Suppressor macrophage treated with lipopolysaccharide for 1 hour (primary cell): ENCODE measurements at regions not wholly inside any gene's neighbourhood (a gene's known extent, or its start where the extent isn't known, plus 50 kb on each side); places are given as distances from the start of the nearest gene placed in this dataset.
"Not testable (repeated sequence)": the region's sequence is repeated elsewhere in the genome, so short reads cannot be mapped to it uniquely, and the experiment has no call there.

Experiments
- DNase-seq, 3 donors: peaks; one replicate each; pipeline ENCODE4 v3.0.0-alpha.2; 2020 to 2022

DNA sequence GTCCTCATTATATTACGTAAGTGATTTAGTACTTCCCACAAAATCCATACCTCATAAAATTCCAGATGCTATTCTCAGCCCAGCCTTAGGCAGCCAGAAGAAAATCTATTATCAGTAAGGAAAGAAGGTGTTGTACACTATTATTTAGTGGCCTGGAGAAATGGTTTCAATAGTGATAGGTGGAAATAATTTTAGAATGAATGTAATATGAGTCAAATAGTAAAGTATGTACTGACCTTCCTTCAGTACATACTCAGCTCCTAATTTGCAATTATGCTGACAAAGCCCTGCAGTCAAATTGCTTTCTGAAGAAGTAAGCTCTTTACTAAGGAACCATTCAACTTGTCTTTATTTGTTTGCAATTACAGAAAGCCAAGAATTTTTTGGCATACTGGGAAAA lies 409.2 kb downstream of the HTR1A start:
- DNase-seq, result no peak

DNA sequence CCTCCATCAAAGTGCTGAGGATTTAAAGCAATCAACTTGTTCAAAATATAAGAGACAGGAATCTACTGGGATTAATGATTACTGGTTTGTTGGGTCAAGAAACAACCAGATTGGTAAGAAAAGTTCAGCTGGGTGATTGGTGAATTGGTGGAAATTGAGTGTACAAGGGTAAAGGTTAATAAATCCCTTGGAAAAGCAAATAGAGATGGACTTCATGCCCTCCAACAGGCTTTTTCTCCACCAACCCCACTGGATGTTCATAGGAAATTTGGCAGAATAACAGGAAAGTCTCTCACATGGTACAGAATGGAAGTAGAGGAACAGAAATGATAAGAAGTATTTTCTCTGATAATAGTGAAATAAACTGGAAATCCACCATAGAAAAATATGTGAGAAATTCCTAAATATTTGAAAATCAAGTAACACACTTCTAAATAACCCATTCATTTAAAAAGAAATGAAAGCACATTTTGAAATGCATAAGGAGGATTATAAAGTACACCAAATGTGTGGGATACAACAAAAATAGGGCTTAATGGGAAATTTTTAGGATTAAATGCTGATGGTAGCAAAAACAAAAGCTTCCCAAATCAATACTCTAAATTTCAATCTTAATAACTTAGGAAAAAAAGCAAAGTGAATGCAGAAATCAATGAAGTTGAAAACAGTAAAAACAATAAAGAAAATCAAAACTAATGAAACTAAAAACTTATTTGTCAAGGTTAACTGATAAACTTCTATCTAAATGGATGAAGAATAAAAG lies 426.2 kb downstream of the HTR1A start:
- DNase-seq, result no peak

DNA sequence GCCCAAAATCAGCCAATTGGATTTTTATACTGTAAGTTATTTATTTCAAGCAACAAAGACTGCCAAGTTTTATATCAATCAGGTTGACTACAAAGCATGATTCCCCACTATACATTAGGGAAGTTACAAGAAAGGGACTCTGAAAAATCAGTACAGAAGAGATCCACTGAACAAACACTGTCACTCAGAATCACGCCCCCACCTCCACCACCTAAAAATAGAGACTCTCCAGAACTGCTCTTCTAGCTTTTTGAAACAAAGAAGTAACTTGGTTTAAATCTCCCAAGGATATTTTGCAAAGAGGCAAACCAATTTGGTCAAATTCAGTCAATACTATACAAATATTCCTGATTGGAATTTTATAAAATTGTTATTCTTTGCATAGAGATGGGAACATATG lies 438.0 kb downstream of the HTR1A start:
- DNase-seq, result no peak

DNA sequence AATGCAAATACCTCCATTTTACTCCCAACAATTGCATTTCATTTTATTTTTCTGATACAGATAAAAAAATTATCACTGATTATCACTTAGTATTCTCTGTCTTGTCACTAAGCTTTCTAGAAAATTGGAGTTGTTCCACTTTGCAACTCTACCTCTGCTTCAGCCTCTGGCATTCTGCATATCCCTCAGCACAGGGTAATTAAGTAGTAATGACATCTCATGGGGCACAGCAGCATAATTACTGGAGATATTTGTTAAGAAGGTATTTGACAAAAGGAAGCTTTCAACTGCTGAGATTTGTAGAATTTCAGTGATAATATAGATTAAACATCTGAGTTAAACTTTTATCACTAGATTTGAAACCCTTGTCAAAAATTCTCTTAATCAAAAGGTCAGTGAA lies 446.2 kb downstream of the HTR1A start:
- no peak for DNase-seq

DNA sequence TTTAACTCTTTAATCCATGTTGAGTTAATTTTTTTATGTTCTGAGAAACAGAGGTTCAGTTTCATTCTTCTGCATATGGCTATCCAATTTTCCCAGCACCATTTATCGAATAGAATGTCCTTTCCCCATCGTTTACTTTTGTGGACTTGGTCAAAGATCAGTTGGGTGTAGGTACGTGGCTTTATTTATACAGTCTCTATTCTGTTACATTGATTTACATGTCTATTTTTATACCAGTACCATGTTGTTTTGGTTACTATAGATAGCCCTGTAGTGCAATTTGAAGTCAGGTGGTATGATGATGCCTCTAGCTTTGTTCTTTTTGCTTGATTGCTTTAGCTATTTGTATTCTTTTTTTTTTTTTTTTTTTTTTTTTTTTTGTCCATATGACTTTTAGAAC lies 462.0 kb downstream of the HTR1A start:
- DNase-seq, result no peak

DNA sequence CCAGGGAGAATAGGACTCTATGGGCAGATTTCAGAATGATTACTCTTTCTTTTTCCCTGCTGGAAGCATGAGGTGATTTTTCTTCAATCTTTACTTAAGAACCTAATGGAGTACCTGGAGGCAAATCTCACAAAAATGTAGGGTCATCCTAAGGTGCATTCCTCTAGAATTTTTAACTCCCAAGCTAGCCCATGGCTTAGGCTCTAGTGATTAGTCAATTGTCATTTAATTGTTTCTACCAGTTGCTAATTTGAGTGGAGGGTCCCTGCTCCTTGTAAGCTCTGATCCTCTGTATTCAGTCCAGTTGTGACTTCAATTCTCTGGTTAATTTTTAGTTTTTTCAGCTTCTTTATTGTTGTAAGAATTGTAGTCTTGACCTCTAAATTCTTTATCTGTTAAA lies 467.0 kb downstream of the HTR1A start:
- DNase-seq, result no peak

DNA sequence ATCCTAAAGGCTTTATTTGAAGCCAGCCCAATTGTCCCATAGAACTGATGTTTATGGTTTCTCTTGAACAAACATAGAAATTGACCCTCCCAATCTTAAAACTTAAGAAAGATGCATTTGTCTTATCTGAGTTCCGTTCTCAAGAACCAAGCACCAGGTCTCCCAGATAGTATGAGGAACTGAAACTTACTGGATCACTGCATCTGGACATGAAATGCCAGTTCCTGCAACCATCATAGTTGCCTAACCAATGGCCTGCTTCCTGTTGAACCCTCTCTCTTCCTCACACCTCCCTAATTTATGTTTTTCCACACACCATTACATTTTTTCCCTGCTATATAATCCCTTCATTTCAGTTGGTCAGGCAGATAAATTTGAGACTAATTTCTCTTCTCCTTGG lies 478.9 kb downstream of the HTR1A start:
- DNase-seq, result no peak

DNA sequence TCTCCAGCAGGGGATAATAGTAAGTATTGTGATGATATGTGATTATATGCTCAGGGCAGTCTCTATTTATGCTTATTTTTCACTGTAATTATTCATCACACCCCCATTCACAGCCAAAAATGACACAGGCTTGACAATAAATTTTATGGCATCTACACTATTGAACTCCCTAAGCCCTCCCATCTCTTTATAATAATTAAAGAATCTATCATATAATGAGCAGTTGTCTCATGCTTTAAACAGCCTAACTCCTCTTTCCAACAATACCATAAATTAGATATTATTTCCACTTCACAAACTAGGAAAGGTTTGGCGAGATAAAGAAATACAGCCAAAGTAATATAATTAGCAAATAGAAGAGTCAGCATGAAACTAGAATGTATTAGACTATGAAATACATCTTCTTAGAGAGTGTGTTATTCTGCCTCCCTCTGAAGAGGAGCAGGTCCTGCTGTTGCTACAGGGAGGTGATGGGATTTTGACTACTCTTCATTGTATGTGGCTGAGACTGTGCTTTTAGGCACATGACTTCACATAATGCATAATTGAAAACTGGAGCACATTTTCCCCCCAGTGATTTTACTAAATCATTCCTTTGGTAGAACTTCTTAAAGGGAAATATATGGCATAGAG lies 488.8 kb downstream of the HTR1A start:
- no peak for DNase-seq

DNA sequence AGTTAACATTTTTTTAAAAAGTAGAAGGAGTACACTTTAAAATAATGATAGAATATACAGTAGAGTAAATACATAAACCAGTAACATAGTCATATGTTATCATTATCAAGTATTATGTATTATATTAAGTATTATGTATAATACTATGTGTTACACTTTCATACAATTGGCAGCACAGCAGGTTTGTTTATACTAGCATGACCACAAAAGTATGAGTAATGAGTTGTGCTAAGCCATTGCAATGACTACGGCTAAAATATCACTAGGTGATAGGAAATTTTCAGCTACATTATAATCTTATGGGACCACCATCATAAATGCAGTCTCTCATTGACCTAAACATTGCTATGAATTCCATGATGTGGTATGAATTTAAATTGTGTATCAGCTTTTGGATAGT lies 506.0 kb downstream of the HTR1A start:
- no peak for DNase-seq

DNA sequence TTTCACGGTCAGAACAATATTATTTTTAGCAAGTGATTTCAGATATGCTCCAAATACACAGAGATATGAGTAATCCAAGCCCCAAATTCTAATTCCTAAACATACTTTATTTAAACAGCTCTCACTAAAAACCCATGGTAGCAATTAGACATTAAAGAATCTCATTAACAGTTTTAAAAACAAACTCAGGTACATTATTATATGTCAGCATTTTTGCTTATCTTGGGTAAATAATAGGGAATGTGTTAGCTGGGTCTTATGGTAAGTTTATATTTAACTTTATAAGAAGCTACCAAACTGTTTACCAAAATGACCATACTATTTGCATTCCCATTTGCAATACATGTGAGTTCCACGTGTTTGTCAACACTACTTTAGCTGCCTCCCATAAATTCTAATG lies 511.1 kb downstream of the HTR1A start:
- DNase-seq, result no peak

DNA sequence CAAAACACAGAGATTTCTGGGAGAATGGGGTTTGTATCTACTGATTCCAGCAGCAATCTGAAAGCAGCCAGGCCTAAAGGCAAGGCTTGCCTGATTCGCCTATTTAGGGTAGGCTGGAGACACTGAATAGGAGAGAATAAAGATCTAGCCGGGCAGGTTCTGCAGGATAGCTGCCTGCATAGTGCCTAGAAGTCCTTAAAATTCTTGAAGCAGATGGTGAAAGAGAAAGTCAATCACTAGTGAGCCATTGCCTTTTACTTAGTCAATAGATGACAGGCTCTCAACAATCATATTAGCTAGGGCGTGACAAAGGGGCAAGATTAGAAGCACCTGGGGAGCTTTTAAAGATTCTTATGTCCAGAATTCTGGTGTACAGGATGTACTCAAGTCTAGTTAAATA lies 522.7 kb downstream of the HTR1A start:
- DNase-seq, result no peak

DNA sequence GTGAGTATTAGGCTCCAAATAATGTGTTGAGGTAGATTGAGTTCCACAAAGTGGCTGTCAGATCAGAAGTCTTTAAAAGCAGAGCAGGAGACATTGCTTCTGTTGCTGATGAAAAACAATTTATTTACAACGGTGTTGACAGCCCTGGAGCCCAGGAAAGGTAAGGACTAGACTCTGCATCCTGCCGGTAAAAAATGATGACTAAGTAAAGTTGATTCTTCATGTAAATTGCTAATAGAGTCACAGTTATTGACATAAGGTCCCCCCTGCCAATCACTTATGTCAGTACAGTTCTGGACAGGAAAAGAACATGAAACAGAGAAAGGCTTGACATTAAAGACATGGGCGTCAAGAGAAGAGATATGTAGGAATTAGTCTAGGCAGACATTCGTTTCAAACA lies 552.5 kb downstream of the HTR1A start:
- DNase-seq, result no peak

DNA sequence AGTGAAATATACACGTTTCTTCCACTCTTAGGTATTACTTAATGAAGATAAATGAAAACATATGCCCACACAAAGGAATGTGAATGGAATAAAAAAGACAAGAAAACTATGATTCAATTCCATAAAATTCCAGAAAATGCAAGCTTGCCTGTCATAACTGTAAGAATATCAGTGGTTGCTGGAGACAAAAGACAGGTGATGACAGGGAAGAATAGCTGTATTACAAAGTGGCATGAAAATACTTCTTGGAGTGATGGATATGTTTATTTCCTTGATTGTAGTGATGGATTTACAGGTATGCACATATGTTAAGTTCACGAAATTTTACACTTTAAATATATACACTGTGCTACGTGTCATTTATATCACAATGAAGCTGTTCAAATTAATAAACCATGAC lies 553.3 kb downstream of the HTR1A start:
- no peak for DNase-seq

DNA sequence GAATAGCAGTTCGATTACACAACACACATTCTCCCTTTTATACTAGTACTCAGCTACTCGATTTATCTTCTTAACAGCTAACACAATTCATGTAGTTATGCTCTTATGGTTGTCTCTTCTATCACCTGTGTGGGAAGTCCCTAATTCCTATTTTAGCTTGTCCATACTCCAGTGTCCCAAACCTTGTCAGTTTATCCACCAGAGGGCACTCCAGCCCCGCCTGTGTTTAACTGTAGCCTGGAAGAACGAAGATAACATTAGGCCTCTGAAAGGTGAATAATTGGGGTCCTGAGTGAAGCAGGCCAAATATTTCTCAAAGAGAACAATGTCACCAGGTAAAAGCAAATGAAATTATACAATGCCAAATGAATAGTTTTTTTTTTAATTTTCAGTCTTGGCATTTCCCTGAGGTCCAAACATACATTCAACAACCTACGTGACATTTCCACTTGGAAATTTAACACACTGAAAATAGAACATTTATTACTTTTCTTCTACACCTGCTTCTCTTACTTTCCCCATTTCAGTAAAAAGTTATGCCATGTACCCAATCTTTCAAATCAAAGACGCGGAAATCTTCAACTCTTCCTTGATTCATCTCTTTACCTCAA lies 560.7 kb downstream of the HTR1A start:
- peak; percentile 46 to 52 (median 47) for DNase-seq

DNA sequence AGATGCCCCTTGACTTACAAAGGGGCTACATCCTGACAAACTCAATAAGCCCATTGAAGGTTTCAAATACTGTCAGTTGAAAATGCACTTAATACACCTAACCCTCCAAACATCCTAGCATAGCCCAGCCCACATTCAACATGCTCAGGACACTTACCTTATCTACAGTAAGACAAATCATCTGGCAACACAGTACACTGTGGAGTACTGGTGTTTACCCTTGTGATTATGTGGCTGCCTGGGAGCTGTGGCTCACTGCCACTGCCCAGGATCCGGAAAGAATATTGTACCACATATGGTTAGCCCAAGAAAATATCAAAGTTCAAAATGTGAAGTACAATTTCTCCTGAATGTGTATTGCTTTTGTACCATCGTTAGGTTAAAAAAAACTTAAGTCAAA lies 562.2 kb downstream of the HTR1A start:
- no peak for DNase-seq

DNA sequence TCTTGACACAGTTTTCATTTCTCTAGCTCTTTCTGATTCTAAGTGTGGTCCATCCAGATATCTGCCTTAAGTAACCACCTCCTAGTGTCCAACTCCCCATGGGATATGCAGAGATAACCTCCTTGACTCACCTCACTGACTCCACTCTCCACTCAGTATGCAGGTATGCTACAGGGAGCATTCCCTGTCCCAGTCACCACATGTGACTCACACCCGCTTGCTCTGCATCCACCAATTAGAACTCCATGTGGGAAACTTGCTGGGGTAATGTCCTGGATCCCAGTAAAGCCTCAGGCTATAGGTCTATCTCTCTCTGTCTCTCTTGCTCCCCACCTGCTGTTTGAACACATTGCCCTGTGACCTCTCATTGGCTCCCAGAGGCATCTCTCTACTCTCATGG lies 563.9 kb downstream of the HTR1A start:
- no peak for DNase-seq

DNA sequence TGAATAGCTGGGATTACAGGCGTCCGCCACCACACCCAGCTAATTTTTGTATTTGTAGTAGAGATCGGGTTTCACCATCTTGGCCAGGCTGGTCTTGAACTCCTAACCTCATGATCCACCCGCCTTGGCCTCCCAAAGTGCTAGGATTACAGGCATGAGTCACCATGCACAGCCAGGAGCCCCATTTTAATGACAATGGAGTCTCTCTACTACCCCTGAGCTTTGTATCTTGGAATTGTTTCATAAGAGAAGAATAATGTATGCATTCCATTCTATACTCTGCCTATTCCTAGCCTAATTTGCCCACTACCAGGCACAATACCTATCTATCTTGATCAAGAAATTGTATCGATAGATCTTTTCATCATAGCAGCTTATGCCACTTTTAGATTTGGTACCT lies 574.1 kb downstream of the HTR1A start:
- DNase-seq, result not testable (repeated sequence)

DNA sequence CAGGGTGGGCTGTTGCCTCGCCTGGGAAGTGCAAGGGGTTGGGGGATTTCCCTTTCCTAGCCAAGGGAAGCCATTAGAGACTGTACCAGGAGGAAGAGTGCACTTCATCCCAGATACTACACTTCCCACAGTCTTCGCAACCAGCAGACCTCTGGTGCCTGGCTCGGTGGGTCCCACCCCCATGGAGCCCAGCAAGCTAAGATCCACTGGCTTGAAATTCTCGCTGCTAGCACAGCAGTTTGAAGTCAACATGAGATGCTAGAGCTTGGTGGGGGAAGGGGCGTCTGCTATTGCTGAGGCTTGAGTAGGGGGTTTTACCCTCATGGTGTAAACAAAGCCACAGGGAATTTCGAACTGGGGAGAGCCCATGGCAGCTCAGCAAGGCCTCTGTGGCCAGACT lies 586.4 kb downstream of the HTR1A start:
- DNase-seq, result no peak

DNA sequence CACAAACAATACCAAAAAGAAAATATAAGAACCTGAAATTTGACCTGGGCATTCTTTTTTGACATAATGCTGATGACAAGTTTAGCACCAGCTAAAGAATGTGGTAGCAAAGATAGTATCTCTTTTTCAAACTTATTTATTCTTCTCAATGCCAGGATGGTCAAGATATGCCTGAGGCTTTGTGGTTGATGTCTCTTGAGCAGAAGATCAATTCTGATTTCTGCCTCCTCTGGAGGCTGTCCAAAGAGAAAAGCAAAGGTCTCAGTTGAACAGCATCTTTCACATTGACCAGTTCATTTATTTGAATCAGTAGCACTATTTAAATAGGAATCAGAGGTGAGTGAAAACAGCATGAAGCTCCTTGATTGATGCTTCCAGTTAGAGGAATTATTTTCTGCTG lies 588.2 kb downstream of the HTR1A start:
- DNase-seq, result no peak

DNA sequence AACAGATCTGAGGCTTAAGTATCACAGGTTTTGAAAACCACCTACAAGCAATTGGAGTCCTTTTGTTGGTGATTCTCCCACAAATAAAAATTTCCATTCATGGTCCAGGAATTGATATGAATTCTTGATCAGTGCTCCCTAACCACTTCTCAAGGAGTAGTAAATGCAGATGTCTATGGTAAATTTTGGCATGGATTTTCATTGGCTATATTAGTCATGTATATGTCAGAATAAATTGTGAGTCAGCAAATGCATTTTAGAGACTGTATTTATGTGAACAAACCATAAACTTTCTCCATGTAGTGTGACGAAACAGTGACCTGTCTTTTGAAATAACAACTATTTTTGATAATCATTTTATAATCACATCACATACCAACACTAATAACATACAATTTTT lies 611.1 kb downstream of the HTR1A start:
- no peak for DNase-seq

DNA sequence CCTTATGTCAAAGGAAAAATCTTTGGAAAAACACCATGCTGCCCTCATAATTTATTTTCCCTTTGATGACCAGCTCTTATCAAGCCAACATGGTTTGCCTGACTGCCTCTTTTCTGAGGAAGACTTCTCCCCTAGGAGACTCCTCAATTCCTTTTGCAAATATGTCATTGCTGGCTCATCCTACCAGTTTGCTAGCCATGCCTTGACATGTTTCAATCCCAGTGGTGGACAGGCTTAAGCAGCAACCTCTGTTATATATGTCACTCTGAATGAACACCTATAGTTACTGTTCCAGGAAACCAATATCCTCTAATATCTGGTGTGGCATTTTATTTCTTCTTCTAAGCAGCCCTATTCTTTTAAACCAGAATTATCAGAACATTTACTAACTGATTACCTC lies 615.8 kb downstream of the HTR1A start:
- DNase-seq, result no peak

DNA sequence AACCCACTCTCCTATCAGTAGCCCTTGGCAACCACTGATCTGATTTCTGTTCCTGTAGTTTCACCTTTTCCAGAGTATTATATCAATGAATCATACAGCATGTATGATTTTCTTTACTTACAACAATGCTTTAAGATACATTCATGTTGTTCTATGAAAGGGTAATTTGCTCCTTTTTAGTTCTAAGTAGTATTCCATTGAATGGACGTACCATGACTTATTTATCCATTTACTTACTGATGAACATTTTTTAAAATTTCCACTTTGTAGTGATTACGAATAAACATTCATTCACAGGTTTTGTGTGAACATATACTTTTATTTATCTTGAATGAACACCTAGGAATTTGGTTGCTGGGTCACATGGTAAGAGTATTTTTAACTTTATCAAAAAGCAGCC lies 620.8 kb downstream of the HTR1A start:
- no peak for DNase-seq

DNA sequence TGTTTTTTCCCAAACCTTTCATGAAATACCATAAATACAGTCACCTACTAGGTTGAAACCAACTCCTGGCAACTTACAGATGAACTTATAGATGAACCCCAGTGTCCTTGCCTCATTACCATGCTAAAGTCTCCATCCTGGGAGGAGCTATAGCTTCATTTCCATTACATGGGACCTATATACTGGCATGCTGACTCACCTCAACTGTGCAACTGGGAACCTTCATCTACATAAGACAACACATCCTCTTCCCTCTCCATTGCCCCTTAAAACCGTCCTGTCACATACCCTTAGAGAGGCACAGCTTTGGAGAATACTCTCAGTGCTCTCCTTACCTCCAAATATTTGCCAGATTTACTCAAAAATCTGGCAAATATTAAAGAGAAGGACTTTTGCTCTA lies 638.3 kb downstream of the HTR1A start:
- DNase-seq, result no peak

DNA sequence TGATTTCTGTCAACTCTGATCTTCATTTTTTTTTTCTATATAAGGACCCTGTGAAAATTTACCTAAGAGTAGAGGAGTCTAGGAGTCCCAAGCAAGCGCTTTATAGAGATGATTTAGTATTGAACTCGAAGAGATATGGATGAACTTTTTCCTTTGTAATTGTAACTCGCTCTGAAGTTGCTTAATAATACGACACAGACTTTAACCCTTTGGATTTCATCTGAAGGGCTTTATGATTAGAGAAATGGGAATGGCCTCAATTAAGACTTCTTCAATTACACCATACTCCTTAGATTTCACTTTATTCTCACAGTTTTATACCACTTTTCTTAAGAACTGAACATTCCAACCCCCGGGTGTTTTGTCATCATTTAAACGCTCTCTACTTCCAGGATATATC lies 647.7 kb downstream of the HTR1A start:
- no peak for DNase-seq

DNA sequence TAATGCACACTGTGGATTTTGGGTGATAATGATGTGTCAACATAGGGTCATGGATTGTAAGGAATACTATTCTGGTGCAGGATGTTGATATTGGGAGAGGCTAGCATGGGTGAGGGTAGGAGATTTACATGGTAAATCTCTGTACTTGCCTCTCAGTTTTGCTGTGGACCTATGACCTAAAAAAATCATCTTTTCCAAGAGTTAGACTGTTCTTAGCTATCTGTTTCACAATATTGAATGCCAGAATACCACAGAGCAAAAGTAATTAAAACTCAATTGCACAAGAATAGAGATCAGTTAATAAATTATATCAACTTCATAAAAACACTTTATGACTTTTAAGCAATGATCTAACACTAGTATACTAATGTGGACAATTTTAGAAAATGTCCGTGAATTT lies 651.6 kb downstream of the HTR1A start:
- DNase-seq, result no peak
